NCI-H510A treated with DMSO at 0.1 percent for 48 hours (cell line): ENCODE measurements at regions not wholly inside any gene's neighbourhood (a gene's known extent, or its start where the extent isn't known, plus 50 kb on each side); places are given as distances from the start of the nearest gene placed in this dataset.

Experiments used
- DNase-seq: peaks from one replicate; lab custom pipeline; 2025; lab: John Stamatoyannopoulos, UW

DNA sequence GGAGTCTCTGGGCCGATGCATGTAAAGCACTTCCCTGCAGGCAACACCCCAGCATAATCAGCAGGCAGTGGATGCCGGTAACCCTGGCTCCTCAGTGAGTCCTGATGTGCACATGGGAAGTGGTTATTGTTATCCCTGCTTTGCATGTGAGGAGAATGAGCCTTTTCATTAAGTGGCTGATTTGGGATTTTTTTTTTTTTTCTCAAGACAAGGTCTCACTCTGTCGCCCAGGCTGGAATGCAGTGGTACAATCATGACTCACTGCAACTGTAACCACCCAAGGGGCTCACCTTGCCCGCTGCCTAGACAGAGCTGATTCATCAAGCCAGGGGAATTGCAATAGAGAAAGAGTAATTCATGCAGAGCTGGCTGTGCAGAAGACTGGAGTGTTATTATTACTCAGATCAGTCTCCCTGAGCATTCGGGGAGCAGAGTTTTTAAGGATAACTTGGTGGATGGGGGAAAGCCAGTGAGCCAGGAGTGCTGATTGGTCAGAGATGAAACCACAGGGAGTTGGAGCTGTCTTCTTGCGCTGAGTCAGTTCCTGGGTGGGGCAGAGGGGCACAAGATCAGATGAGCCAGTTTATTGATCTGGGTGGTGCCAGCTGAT lies 95.4 kb downstream of the SOCS6 start:
- DNase-seq, result no peak

DNA sequence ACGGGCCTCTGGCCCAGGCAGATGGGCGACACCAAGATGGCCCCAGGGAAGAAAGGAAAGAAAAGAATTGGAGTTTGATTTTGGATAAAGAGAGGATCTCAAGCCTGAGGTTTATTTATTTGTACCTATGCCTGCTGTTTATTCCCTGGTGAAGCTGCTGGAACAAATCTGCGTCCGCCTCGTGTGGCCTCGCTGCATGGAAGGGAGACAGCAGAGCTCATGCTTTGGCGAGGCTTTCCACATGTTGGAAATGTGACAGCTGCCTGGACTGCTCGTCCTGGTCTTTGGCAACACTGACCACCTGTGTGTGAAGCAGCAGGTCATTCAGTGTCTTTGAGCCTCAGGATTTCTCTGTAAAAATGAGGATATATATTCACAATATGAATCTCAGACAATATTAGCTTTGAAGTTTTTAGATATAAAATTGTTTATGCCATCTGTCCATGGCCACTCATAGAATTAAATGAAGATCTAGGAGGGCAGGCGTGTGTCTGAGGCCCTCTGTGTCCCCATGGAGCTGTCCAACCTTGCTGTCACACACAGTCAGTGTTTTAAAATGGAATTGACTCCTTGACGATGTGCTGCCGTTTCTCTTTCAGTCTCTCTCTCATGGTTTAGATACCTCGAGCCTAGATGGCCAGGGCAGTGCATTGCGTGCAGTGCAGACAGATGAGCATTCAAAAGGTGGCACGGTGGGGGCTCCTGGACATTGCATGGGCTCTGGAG lies 94.3 kb downstream of the SOCS6 start:
- no peak for DNase-seq

DNA sequence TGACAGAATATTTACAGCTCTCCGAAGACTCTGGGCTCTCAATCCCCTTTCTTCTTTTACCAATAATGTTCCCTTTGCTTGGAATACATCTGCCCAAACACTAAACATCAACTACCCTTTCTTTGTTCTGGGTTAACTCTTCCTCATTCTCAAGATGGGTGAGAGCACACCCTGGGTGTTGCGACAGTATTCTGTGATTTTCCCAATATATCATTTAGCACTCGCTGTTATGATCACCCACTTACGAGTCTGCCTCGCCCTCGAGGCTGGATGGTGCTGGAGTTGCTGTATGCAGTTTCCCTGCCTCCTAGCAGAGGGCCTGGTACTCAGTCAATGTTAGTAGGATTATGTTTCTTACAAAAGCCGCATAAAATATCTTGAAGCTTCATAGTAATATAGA lies 93.2 kb downstream of the SOCS6 start:
- no peak for DNase-seq

DNA sequence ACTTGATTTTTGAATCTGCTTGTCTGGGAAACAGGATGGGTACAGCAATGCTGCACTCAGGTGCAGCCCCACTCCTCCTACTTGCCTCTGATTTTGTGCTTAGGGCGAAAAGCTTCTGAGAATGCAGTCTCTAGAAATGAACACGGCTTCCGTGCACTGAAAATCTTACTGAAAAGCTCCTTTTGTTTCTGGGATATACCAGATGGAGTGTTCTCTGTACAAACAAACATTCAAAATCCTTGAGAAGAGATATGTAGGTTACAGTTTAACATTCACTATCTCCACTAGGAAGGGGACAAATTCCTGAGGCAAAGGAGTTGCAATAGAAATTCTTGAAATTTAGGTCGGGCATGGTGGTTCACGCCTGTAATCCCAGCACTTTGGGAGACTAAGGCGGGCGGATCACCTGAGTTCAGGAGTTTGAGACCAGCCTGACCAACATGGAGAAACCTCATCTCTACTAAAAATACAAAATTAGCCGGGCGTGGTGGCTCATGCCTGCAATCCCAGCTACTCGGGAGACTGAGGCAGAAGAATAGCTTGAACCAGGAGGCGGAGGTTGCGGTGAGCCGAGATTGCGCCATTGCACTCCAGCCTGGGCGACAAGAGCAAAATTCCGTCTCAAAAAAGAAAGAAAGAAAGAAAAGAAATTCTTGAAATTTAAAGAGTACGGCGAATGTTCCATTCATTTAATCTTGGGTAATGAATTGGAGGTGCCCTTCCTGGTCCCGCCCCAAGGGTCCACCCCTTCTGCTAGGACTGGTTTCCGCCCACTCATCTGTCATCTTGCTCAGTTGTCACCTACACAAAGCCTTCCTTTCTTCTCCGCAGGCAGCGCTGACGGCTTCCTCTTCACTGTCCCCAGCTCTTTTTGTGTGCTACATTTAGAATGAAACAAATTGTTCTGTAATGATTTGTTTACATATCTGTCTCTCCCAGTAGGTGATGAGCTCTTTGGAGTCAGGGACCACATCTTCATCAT lies 92.4 kb downstream of the SOCS6 start:
- DNase-seq, result peak; percentile 78
